Fibroblast of peridontal ligament (primary cell): ENCODE measurements at regions not wholly inside any gene's neighbourhood (a gene's known extent, or its start where the extent isn't known, plus 50 kb on each side); places are given as distances from the start of the nearest gene placed in this dataset.

Experiments used
- DNase-seq: peaks from one replicate; pipeline ENCODE4 v3.0.0-alpha.2; 2010; ENCODE audit errors: extremely low read depth

DNA sequence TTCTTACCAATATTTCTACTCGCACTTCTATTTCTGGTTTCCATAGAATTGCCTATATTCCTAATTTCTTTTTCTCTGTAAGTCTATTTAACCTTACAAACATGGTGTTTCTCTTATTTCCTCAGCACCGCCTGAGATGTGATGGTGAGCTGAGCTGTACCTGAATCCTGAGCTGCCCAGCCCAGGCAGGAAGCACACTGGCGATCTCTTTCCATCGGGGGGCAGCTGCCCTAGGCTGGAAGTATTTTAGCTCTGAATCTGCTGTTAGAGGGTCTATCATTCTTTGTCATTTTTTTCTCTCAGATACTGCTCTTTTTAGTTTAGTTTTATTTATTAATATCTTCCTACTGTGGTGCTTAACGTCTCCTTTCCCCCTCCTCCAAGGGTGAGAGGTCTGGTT lies 173.4 kb upstream of the SLC35B3 start:
- no peak for DNase-seq

DNA sequence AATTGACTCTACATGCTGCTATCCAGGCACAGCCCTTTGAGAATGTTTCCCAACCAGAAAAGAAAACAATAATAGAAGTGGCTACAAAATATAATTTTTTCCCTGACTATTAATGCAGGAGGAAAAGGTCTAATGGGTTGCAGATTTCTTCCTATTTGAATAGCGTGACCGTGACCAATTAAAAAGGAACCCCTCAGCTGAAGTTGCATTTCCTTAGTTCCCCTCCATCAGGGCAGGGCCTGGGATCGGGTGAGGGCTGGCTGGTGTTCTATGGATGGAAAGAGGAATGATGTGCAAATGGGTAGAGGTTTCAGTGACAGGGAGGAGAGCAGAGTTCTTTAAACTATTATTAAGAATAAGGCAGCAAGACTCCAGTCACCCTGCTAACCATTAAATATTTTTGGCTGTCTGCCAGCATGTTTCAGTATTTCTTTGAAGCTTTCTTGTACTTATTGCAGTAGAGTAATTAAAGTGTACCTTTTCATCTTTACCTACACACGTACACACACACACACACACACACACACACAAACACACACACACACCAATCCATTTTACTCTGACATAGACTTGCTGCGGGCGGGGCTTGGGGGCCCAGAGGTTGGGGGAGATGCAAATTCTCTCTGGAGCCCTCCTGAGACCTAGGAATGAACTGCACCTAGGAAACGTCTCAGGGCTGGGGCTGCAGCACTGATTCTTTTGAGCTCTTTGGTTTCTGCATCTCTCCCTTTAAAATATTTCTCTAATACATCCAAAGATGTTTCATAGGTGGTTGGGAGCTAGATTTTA lies 154.8 kb upstream of the SLC35B3 start:
- no peak for DNase-seq

DNA sequence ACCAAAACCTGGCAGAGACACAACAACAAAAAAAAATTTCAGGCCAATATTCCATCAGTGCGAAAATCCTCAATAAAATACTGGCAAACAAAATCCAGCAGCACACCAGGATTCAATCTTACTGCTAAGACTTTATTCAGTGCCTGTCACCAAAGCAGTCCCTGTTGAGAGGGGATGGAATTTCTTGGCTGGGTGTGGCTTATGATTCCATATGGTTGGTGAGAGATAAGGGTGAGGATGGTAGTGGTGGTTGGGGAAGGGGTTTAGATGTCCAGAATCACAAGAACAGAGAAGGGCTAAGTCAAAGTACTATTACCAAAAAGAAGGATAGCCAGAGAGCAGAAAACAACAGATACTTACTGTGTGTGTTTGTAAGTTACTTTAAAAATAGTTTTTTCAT lies 152.8 kb upstream of the SLC35B3 start:
- DNase-seq, result no peak

DNA sequence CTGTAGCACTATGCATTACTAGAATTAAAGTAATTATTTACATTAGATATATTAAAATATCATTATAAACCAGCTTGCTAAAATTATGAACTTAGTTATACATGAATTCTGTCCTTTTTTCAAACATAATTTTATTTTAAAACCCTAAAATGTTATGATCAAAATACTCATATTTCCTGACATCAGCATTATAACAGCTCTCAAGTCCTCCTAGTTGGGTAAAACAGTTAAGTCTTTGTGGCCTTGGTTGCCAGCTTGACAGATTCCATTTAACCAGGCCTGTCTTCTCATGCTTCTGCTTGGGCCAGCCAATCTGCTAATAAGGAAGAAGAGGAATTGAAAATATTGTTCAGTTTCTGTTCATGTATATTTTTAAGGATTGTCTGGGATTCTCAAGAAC lies 147.9 kb upstream of the SLC35B3 start:
- no peak for DNase-seq

DNA sequence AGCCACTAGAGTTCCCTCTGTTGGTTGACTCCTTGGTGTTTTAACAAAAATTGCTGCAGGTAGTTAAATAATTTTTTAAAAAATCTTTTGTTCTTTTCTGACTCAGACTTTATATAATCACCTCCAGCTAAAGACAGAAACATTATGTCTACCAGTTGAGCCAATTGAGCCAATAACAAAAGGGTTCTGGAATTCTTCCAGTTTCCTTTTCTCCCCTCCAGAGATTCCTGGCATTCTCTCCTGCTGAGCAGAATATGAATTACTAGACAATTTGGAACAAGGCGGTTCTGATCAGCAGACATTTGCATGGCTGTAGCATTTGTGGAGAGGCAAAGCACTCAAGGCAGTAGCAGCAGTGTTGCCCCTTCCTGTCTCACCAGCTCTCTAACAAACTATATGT lies 144.0 kb upstream of the SLC35B3 start:
- DNase-seq, result no peak

DNA sequence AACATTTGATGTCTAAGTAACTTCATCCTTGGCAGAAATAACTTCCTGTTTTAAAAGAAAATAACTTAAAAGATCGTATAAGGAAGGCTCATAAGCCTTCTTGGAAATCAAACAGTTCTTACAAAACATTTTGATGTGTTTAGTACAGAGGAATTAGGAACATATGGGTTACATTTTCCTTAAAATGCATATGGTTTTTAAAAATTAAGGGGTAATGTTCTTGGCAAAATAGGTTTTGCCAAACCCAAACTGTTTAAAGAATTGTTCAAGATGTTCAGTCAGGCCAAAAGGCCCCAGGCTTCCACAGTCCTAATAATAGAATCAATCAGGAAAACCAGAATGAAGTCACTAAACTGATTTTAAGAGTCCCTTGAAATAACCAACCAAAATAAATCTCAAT lies 142.7 kb upstream of the SLC35B3 start:
- DNase-seq, result no peak

DNA sequence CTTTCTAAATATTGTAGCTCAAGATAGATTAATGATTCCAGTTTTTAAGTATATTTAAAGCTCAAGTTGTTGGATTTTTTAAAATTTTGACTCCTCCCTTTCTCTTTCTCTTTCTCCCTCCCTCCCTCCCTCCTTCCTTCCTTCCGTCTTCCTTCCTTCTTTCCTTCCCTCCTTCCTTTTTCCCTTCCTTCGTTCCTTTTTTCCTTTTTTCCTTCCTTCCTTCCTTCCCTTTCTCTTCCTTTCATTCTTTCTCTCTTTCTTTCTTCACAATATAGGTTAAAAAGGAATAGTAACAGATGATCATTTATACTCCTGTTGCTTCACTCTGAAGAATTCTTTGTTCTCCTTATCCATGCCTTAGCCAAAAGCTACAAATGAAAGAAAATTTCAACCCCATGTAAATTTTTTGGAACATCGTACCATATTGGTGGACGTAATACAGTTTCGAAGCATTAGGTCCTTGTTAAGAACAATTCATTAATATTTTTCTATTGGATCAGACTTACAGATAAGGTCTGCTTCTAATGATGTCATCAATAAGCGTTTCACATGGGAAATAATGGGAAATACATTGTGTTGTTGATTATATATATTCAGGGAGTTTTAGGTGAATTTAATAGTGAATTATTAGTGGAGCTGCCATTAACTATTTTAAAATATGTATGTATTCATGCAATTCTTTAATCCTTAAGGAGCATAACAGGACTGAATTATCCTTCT lies 139.6 kb upstream of the SLC35B3 start:
- no peak for DNase-seq

DNA sequence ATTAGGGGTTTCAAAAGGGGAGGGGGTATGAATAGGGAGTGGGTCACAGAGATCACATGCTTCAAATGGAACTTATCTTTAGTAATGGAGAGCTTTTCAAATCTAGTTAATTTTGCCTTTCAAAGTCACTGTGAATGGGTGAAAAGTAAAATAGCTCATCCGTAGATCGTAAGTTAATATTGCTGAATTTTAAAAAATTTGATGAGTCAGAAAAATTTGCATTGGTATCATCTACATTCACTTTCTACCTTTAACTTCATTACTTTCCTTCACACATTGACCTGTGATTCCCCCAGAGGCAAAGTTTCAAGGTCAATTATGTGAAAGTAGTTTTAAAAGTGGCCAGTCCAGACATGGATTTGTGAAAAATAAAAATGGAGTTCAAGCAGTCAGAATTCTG lies 139.0 kb upstream of the SLC35B3 start:
- no peak for DNase-seq

DNA sequence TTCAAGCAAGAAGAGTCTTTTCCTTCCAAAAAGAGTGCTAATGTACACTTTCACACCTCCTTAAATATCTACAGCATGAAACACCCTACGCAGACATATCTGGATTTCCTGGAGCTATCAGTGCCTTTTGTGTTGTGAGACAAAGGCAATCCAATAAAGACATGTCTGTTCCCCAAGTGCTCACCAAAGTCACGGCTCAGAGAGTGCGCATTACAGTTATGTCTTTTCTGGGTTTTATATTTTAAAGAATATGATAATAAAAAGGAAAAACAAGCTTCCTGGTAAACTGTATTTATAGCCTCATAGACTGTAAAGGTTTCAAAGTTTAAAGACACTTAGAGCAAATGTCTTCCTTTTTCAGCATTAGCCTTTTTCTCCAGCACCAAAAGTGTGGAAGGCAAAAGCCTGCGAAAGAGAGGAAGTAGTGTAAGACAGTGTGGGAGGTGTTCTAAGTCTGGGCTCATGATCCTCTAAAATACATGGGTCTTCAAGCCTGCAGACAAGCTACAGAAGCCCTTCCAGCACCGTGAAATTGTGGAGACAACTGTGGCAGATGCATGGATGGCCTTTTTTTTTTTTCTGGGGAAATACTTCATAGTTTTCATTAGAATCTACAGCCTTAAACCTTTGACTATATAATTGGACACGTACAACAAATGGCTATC lies 135.0 kb upstream of the SLC35B3 start:
- no peak for DNase-seq

DNA sequence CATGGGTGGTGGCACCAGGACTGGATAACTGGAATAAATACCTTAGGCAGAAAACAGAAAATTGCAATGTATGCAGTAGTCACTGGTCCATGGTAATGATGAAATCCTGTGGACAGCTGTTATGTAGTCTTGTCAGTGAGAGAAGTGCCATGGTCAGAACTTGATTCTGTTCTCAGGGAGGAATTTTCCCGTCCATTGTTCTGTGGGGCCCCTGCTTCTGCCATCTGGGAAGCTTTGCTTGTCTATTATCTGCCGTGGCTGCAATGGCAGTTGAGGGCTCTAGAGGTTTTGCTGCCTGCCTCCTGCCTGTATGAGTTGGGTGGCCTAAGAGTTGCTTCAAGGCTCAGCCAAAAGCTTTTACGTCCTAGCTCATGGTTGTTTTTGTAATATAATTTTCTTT lies 126.8 kb upstream of the SLC35B3 start:
- DNase-seq, result no peak

DNA sequence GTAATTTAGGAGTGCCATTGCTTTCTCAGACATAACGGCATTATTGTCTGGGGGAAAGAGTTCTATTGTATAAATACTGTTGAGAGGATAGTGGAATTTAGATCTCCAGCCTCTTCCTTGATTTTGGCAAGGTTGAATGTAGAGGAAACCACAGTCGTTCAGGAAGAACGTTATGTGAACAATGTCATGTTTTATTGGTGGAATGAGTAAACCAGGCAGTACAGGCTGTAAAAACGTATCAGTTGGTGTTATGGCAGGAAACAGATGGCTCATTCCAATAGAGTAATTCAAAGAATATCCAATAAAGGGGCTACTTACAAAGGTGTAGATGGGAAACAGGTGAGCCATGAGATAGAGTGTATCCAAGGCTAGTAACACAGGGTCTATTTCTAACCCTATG lies 123.6 kb upstream of the SLC35B3 start:
- no peak for DNase-seq

DNA sequence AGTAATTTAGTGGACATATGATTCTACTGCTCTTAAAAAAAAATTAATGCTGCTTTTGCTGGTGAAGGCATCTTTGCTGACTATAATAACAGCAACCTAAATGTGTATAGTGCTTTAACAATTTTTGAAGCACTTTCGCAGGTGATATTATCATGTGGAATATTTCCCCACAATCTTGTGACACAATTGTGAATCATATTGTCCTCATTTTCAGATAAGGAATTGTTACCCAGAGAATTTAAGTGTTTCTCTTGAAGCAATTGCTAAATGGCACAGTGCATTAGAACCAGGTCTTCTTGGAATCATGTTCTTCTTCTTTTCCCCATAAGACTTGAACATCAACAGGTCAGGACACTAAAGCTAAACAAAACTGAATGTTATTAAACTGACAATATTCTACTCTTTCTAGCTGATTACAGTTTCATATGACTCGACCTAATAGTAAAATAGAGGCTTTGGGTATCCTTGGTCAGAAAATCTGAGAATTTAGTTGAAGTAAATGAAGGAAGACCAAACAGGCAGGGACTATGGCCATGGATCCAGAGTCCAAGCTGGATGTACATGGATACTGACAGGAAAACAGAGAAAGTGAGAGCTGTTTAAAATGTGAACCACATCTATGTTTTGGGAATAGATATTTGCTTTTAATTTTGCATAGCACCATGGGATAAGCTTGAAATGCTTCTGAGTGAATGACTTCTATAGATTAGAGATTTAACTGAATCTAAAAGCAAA lies 121.8 kb upstream of the SLC35B3 start:
- no peak for DNase-seq

DNA sequence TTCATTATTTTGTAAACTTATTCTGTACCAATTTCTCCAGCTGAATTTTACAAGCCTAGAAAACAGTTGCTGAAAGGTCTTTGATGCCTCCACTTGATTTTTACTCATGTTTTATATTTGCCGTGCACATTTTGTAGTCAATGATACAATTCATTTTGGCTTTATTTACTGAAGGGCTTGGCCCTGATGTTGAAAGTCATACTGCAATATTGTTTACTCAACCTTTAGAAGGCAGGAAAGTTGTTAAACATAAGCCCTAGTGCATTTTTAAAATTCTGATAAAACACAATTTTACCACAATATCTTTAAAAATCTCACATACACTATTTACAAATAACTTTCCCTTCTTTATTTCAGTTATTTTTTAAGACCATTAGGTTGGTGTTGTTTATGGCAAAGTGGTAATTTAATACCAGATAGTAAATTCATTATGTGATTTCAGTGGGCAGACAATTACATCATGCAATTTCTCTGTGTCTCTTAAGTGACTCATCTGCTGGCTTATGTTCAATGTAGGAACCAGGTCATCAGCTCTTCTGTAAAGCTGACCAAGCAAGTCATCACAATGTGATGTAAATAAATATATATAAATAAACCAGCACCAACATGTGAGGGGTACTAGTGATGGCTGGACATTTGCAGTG lies 121.1 kb upstream of the SLC35B3 start:
- no peak for DNase-seq

DNA sequence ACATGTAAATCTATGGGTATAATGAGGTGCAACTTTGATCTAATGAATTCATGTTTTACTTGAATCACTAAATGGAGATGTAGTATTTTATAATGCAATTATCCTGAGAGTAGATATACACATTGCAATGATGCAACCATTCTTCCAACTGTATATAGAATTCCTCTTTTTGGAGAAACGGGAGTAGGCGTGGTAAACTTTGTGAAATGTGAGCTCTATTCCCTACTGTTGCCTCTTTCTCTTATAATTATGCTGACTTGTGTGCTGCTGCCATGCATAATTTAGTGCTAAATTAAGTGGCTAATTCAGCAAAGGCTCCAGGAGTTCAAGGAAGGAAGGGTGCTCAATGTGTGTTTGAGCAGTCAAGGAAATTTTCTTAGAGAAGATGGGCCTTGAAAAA lies 116.6 kb upstream of the SLC35B3 start:
- no peak for DNase-seq

DNA sequence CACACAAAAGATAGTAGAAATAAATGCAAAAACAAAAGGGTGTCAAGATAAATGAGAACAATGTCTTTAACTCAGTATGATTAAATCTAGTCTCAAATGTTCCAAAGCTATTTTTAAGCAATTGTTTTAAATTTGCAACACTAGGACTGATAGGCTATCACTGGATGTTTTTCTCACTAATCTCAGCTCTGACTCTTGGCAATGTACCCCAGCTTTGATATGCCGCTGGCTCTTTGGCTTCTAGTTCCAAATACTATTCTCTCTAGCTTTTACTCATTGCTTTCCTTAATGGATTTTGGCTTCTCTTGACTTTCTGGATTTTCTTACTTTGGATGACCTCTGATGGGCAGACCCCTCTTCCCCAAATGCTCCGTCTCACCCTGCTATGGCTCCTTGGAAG lies 116.0 kb upstream of the SLC35B3 start:
- no peak for DNase-seq

DNA sequence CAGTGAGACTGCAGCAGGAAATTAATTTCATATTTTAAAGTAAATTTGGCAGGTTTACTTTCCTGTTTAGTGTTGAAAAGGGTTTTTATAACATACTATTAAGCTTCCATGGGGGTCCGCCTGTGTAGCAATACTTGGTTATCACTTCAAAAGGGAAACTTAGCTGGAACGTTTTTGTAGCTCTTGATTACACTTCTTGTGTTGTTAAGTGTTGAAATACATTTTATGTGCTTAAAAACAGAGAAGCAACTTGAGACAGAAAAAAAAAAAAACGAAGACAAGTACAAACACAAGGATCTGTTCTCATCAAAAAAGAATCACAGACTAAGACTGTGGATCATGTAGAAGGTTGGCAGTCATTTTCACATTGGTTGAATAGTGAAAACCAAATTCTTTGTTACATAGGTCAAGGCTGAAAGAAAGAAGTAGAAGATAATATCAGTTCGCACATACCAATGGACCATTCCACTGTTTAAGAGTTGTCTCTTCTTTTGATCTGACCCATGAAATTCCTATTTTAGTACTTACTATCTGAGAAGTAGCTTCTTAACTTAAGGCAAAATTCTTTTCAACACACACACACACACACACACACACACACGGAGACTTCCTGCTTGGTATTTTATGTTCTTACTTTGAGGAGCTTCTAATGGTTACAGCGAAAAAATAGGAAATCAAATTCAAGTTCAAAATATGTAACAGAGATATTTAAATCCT lies 113.9 kb upstream of the SLC35B3 start:
- no peak for DNase-seq

DNA sequence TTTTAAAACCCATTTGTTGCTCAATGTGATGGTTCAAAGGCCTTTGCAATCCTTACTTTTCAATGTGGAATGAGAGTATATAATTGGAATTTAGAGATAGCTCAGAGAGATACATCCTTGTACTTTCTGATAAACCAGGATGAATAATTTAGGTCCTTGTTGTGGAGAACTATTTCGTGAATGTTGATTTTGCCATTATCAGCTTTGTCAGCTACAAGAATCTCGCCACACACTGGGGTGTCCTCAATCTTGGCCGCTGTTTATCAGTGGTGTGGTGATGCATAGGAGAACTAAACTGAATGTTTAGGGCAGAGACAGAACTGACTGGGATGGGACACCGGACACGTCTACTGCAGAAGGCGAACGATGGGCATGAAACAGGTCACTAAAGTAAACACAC lies 111.2 kb upstream of the SLC35B3 start:
- no peak for DNase-seq

DNA sequence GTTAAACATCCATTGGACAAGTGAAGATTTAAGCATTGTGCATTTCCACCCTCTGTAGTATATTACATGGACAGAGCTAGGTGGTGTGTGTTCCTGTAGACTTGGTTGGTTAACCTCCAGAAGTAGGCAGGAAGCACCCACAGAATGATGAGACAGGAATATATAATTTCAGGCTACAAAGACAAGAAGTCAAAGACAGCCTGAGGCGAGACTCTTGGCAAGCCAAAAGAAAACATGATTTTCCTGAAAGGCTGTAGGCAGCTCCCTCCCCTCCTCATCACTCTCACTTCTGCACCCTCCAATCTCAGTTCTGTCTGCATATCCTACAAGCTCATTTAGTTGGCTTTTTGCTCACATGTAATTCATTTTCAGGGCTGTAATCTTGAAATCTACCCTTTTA lies 110.0 kb upstream of the SLC35B3 start:
- DNase-seq, result no peak

DNA sequence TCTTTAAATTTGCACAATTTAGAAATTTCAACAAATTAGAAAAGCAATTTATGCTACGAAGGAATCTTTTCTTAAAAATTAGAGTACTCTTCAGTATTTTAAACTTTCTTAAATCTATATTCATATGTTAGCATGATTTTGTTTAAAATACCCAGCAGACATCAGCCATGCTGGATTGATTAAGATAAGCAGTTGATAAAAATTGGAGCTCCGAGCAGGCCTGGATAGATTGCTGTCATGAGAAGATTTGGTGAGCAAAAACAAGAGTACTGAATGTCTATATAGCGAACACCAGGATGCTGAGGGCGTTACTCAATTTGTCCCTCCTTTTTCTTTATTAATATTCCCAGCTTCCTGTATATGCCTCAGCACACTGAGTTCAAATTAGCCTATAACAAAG lies 108.4 kb upstream of the SLC35B3 start:
- DNase-seq, result no peak

DNA sequence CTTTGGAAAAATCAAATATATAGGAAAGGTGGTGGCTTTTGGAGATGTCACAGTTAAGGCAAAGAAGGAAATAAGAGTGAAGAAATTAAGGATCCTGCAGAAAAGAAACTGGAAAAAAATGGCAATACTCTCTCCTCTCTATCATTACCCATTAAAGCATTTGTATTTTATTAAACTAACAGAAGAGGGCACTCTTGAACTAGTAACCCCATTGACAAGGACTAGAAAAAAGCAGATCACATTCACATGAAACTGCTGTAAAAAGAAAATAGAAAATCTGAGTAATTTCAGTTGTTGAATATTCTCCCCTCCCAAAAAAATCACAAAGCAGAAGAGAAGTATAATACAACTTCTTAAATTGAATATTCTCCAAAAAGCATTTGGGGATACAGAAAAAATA lies 104.1 kb upstream of the SLC35B3 start:
- peak; percentile 1 for DNase-seq

DNA sequence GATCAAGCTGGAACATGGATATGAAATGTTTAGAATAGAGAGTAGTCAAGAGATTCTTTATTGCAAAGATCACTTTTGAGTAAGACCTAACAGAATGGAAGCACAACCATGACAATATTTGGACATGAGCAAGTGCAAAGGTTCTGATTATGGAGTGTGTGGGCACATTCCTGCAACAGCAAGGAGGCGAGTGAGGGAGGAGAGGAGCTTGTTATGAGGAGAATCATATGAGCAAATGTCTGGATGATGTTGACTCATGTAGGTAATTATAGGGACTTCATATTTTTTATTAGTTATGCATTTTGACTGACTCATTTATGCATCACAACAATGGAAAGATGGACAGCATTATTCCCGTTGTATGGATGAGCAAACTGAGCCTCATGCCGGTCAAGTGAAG lies 100.8 kb upstream of the SLC35B3 start:
- DNase-seq, result no peak
